Activated CD8-positive, alpha-beta T cell treated with anti-CD3 and anti-CD28 coated beads for 36 hours (primary cell): ENCODE measurements at regions not wholly inside any gene's neighbourhood (a gene's known extent, or its start where the extent isn't known, plus 50 kb on each side); places are given as distances from the start of the nearest gene placed in this dataset.

Experiments used
- ATAC-seq: fragments of 200-7000 bp; cut with Tn5 transposase; one replicate; pipeline ENCODE4 v1.10.0; 2021; ENCODE audit warnings: mild to moderate bottlenecking, moderate library complexity
- CTCF ChIA-PET: fragments of 350-600 bp; sonication (Branson Sonifier 250); formaldehyde crosslinking; loops from one replicate; lab custom pipeline; 2021; ENCODE audit warnings: antibody characterized with exemption; lab: Charles Lee
- POLR2A ChIA-PET: fragments of 350-600 bp; sonication (Branson Sonifier 250); formaldehyde crosslinking; loops from one replicate; lab custom pipeline; 2021; ENCODE audit warnings: antibody characterized with exemption; lab: Charles Lee
- DNase-seq: peaks from one replicate; pipeline ENCODE4 v3.0.0-alpha.2; 2020
- H3K27ac Mint-ChIP-seq: one replicate; pipeline ENCODE4 v1.8.0; 2021; ENCODE audit warnings: mild to moderate bottlenecking, mixed read lengths
- H3K27me3 Mint-ChIP-seq: one replicate; pipeline ENCODE4 v1.8.0; 2021; ENCODE audit warnings: mixed read lengths
- H3K36me3 Mint-ChIP-seq: one replicate; pipeline ENCODE4 v1.8.0; 2021; ENCODE audit warnings: low read depth, mixed read lengths
- H3K4me1 Mint-ChIP-seq: one replicate; pipeline ENCODE4 v1.8.0; 2021; ENCODE audit warnings: low read depth, mixed read lengths
- H3K4me3 Mint-ChIP-seq: one replicate; pipeline ENCODE4 v1.8.0; 2021; ENCODE audit warnings: mild to moderate bottlenecking, moderate library complexity, mixed read lengths
- H3K9me3 Mint-ChIP-seq: one replicate; pipeline ENCODE4 v1.8.0; 2021; ENCODE audit warnings: mixed read lengths
- intact Hi-C: fragments of 100-400 bp; cut with micrococcal nuclease; formaldehyde crosslinking; loops from one replicate; pipeline ENCODE4 v1.10.0; 2022
- TF ChIP-seq, protein P1 (sequence below): fragments of 200-600 bp; IDR thresholded peaks from one replicate; pipeline ENCODE4 v1.8.0; 2022; ENCODE audit warnings: antibody characterized with exemption, mild to moderate bottlenecking

DNA sequence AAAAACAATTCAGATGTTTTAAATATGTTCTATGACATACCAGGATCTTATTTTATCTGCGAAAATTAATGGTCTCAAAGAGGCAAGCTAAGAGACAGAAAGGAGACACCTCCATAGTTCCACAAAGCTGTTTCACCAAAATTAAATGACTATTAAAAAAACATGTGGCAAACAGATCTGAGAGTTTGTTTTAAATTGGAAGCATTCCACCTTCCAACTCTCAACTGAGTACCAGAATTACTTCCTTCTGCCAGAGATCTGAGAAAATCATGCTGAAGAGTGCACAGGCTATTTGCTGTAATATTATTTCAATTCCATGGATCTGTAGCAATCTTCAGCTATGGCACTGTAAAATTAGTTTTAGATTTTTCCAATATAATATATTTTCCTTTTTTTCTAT, 669.5 kb upstream of the MARCKS start:
- H3K4me3 Mint-ChIP-seq, result no peak overlapping the region
- no peaks in the 10 kb centered on the region for H3K4me1 Mint-ChIP-seq
- TF ChIP-seq, protein P1, sequence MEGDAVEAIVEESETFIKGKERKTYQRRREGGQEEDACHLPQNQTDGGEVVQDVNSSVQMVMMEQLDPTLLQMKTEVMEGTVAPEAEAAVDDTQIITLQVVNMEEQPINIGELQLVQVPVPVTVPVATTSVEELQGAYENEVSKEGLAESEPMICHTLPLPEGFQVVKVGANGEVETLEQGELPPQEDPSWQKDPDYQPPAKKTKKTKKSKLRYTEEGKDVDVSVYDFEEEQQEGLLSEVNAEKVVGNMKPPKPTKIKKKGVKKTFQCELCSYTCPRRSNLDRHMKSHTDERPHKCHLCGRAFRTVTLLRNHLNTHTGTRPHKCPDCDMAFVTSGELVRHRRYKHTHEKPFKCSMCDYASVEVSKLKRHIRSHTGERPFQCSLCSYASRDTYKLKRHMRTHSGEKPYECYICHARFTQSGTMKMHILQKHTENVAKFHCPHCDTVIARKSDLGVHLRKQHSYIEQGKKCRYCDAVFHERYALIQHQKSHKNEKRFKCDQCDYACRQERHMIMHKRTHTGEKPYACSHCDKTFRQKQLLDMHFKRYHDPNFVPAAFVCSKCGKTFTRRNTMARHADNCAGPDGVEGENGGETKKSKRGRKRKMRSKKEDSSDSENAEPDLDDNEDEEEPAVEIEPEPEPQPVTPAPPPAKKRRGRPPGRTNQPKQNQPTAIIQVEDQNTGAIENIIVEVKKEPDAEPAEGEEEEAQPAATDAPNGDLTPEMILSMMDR, result no peak
- H3K36me3 Mint-ChIP-seq, result no peaks in the 10 kb centered on the region
- no peaks in the 10 kb centered on the region for H3K27me3 Mint-ChIP-seq
- no peak overlapping the region for H3K27ac Mint-ChIP-seq
- no peak for ATAC-seq
- DNase-seq, result no peak
- peaks cover 3% of the 10 kb centered on the region for H3K9me3 Mint-ChIP-seq
- intact Hi-C loops, result no loop called here
- ChIA-PET POLR2A (no interaction called here), CTCF (no interaction called here)

DNA sequence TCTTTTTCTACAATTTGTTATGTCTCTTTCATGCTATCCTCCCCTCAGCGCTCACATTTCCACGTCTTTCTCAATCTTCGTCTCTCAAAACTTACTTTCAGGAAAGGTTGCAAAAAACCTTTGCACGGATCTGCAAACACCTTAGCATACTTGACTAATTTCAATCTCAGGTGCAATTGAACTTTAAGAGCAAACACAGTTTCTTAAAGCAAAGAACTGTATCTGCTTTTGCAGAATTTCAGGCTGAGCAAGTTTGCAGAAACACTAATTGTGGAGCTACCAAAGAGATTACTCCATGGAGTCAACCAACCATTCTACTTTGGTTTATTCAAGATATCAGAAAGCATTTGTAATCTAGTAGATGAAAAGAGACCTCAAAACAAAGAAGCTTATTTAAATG, 668.2 kb upstream of the MARCKS start:
- ATAC-seq (no peak), DNase-seq (no peak)
- POLR2A ChIA-PET, result no interaction called here
- Mint-ChIP-seq H3K36me3 (no peaks in the 10 kb centered on the region), H3K4me1 (no peaks in the 10 kb centered on the region), H3K9me3 (peaks cover 4% of the 10 kb centered on the region), H3K27me3 (no peaks in the 10 kb centered on the region), H3K4me3 (no peak overlapping the region), H3K27ac (no peak overlapping the region)
- intact Hi-C loops, result no loop called here
- CTCF ChIA-PET, result no interaction called here
- TF ChIP-seq, protein P1, result no peak

DNA sequence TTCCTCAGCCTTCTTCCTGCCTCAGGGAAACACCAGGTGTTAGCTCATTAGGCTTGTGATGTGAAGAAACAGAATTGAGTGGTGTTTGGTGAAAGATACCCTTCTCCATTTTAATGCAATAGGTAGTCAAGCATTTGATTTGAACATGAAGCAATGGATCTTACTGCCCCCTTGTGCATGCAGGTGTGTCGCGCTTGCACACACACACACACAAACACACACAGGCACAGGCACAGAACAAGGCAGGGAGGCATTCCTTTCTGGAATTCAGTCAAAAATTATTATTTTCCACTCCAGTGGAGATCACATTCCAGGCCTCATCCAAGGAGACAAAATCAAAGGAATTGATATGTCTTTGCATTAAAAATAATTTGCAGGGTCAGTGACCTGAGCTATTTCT, 667.0 kb upstream of the MARCKS start:
- Mint-ChIP-seq H3K27me3 (no peaks in the 10 kb centered on the region), H3K36me3 (no peaks in the 10 kb centered on the region), H3K4me3 (no peak overlapping the region), H3K4me1 (no peaks in the 10 kb centered on the region), H3K9me3 (peaks cover 4% of the 10 kb centered on the region), H3K27ac (no peak overlapping the region)
- intact Hi-C loops, result no loop called here
- POLR2A ChIA-PET, result no interaction called here
- TF ChIP-seq, protein P1, result no peak
- DNase-seq, result no peak
- no peak for ATAC-seq
- CTCF ChIA-PET, result no interaction called here

DNA sequence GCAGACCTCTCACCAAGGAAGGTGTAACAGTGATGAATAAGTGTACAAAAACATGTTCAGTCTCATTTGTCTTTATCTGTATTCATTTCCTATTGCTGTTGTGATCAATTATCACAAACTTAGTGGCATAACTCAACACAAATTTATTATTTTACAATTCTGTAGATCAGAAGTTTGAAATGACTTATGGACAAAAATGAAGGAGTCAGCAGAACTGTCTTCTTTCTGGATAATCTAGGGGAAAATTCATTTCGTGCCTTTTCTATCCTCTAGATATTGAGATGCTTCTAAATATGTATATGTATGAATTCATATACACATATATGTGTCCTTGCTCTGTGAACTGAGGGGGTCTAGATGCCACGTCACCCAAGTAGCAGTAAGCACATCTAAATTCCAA, 663.1 kb upstream of the MARCKS start:
- H3K27ac Mint-ChIP-seq, result no peak overlapping the region
- TF ChIP-seq, protein P1, result no peak
- POLR2A ChIA-PET, result no interaction called here
- H3K36me3 Mint-ChIP-seq, result no peaks in the 10 kb centered on the region
- DNase-seq, result no peak
- no peak overlapping the region for H3K4me3 Mint-ChIP-seq
- no peaks in the 10 kb centered on the region for H3K4me1 Mint-ChIP-seq
- CTCF ChIA-PET, result no interaction called here
- no peak for ATAC-seq
- peaks cover 4% of the 10 kb centered on the region for H3K9me3 Mint-ChIP-seq
- intact Hi-C loops, result no loop called here
- no peaks in the 10 kb centered on the region for H3K27me3 Mint-ChIP-seq

DNA sequence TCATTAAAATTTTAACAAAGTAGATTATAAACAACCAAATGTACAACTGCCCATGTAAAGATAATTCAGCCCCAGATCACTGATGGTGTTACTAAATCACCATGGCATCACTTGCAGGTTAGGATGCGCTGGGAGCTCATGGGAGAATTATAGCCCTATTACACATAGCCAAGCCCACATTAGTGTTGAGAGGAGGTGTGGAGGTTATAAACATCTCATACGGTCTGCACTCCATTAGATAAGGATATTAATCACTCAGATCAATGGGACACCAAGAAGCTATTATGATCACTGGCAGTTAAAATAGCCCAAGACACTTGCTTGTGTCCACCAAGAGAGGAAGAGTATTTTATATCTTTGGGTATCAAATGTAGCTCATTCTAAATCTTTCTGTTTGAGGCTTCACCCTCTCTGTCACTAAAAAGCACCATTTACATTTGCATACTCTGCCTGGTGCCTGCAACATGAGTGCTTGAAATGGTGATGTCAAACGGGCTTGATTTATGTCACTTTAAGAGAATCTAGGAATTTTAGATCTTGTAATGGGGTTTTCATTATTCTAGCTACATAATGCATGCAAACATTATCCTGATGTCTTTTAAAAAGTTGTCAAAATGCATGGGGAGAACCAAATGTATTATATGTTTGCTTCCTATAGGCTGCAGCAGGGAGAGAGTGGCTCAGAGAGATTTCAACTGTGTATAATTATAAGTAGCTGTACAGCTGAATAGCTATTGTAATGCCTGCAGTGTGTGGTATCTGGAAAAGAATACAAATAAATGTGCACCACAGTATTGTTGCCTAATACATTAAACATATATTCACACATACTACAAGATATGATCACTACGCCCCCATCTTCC, 654.1 kb upstream of the MARCKS start:
- ChIA-PET POLR2A (no interaction called here), CTCF (no interaction called here)
- no peaks in the 10 kb centered on the region for H3K27me3 Mint-ChIP-seq
- H3K36me3 Mint-ChIP-seq, result no peaks in the 10 kb centered on the region
- TF ChIP-seq, protein P1, result no peak
- no peaks in the 10 kb centered on the region for H3K9me3 Mint-ChIP-seq
- DNase-seq (no peak), ATAC-seq (no peak)
- no peak overlapping the region for H3K27ac Mint-ChIP-seq
- no peaks in the 10 kb centered on the region for H3K4me1 Mint-ChIP-seq
- intact Hi-C loops, result no loop called here
- no peak overlapping the region for H3K4me3 Mint-ChIP-seq
